ENCODE measurements at regions not wholly inside any gene's neighbourhood (a gene's known extent, or its start where the extent isn't known, plus 50 kb on each side); places are given as distances from the start of the nearest gene placed in this dataset.

DNA sequence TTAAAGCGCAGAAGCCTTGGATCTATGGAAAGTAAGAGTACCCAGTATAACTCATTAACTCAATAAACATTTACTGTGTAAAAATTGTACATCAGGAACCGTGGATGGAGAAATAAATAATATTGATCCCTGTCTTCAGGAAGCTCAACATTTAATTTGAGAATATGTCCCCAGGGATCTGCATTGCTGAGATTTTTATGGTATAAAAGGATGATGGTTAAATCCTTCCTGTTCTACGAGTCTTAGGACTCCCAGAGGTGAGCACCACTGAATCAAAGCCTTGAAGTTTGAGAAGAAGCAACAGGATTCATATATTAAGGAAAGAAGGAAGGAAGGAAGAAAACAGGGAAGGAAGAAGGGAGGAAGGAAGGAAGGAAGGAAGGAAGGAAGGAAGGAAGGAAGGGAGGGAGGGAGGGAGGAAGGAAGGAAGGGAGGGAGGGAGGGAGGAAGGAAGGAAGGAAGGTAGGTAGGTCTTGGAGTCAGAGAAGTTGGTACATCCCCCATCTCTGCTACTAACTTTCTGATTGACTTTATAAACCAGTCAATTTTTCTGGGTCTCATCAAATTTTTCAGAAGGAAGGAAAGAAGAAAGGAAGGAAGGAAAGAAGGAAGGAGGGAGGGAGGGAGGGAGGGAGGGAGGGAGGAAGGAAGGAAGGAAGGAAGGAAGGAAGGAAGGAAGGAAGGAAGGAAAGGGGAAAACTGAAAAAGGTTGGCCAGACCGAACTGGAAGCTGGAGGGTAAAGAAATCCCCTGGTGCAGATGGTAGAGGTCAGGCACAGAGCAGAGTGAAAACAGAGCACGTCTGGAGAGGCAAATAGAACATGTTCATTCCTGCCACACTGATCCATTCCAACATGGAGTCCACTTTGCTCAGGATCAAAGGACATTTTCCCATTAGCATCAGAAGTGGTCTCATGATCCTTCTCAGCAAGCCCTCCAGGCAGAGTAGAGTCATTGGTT is 422.2 kb upstream of the CDH11 start:
- no peak for TF ChIP-seq CTCF (conservative IDR thresholded peaks at IDR 0.05; ENCODE audit: control insufficient read depth, insufficient read depth, low read depth, low read length)
- no peak overlapping the region for H3K4me3 ChIP-seq (ENCODE audit: control insufficient read depth, low read depth, low read length)
- DNase-seq (ENCODE audit: low read depth): no peak

GRCh38 chr16:65541646-65542045 is 419.8 kb upstream of the CDH11 start:
- DNase-seq (ENCODE audit: low read depth): no peak
- H3K4me3 ChIP-seq (ENCODE audit: control insufficient read depth, low read depth, low read length): no peak overlapping the region
- TF ChIP-seq CTCF (conservative IDR thresholded peaks at IDR 0.05; ENCODE audit: control insufficient read depth, insufficient read depth, low read depth, low read length): no peak

DNA sequence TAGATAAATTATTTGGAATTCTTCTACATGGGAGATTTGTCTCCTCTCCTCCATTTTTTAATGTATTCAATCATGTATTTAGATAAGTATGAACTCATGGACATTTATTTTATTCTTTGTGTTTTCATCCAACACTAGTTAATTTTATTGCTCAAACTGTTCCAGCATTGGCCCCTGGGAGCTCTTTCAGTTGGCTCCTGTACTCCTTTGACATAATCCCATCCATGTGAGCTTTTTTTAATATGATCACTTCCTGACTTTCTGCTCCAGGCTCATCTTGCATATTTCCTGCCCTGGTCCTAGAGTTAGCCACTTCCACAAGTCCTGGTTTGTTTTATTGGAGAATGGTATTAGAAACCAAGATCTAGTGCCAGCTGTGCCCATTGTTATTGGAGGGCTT is 419.0 kb upstream of the CDH11 start:
- DNase-seq (ENCODE audit: low read depth): no peak
- TF ChIP-seq CTCF (conservative IDR thresholded peaks at IDR 0.05; ENCODE audit: control insufficient read depth, insufficient read depth, low read depth, low read length): no peak
- no peak overlapping the region for H3K4me3 ChIP-seq (ENCODE audit: control insufficient read depth, low read depth, low read length)

- H3K4me3 ChIP-seq (ENCODE audit: control insufficient read depth, low read depth, low read length): no peak overlapping the region
- DNase-seq (ENCODE audit: low read depth): peak; percentile 51
- TF ChIP-seq CTCF (conservative IDR thresholded peaks at IDR 0.05; ENCODE audit: control insufficient read depth, insufficient read depth, low read depth, low read length): no peak
Observed at GRCh38 chr16:65538976-65539375, 417.1 kb upstream of the CDH11 start.

DNA sequence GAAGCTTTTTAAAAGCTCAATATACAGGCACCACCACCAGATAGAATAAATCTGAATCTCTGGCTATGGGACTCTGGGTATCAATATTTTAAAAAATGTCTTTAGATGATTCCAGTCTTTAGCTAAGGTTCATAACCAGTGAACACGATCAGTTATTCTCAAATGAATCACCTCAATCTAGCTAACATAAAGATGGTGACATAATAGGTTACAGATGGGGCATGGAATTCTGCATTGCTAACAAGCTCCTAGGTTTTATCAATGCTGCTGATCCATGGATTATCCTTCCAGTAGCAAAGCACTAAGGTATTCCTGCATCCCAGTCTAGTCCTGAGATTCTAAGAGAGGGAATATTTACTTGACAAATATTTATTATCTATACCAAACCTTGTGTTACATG is 415.5 kb upstream of the CDH11 start:
- DNase-seq (ENCODE audit: low read depth): peak; percentile 42
- TF ChIP-seq CTCF (conservative IDR thresholded peaks at IDR 0.05; ENCODE audit: control insufficient read depth, insufficient read depth, low read depth, low read length): no peak

DNA sequence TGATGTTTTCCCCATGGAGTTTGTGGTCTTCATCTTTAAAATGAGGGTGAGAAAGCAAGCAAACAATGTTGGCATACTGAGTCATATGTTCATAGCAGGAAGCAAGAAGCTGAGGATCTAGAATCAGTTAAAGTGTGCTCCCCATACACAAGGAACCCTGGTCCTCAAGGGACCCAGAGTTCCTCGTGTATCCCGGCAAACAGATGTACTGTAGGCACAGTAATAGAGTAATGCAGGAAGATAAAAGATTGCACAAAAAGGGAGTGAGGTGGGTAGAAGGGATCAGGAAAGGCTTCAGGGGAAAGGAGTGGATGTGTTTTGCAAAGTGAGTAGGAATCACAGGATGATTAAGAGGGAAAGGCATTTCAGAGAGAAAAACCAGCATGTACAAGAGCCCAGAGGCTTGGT is 412.3 kb upstream of the CDH11 start:
- TF ChIP-seq CTCF (conservative IDR thresholded peaks at IDR 0.05; ENCODE audit: control insufficient read depth, insufficient read depth, low read depth, low read length): no peak
- H3K4me3 ChIP-seq (ENCODE audit: control insufficient read depth, low read depth, low read length): no peak overlapping the region
- DNase-seq (ENCODE audit: low read depth): peak; percentile 72

More for the DNA sequence above, 415.5 kb upstream of the CDH11 start:
- H3K4me3 ChIP-seq (ENCODE audit: control insufficient read depth, low read depth, low read length): no peak overlapping the region

Data from fibroblast of mammary gland (primary cell).